ENCODE measurements at regions not wholly inside any gene's neighbourhood (a gene's known extent, or its start where the extent isn't known, plus 50 kb on each side); places are given as distances from the start of the nearest gene placed in this dataset.

DNA sequence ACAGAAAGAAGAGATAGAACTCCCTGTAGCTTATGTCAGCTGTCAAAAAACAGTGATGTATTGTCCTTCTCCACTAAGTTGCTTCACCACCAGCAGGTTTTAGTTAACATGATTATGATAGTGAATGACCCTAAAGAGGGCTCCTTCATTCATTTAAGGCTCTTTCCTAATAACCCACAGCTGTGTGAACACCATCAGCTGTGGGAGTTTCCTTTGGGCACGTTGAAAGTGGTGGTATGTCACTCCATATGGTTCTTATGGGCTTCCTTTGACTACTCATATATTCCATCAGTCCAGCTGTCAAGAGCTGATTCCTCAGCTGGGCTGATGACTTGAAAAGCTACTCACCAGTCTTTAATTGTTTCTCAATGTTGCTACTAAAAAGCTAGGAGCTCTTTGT is 210.3 kb downstream of the UBE2E3 start:
- DNase-seq: no peak

- DNase-seq: no peak
These were observed 213.1 kb downstream of the UBE2E3 start for GRCh38 chr2:181193550-181193949.

DNA sequence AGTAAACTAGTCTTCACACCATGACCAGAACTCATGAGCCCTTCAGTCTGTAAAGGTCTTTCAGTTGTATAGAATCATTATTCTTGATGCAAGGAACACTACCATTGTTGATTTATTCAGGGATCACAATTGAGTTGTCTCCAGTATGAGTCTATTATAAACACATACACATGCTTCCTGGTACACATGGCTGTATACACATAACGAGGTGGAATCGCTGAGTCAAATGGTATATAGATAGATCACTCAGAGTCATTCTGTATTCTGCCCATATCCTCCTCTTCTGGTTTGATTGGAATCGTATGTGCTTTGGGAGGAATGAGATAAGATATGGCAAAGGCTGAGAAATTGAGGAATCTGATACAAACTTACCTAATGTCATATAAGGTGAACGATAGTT is 216.0 kb downstream of the UBE2E3 start:
- no peak for DNase-seq

DNA sequence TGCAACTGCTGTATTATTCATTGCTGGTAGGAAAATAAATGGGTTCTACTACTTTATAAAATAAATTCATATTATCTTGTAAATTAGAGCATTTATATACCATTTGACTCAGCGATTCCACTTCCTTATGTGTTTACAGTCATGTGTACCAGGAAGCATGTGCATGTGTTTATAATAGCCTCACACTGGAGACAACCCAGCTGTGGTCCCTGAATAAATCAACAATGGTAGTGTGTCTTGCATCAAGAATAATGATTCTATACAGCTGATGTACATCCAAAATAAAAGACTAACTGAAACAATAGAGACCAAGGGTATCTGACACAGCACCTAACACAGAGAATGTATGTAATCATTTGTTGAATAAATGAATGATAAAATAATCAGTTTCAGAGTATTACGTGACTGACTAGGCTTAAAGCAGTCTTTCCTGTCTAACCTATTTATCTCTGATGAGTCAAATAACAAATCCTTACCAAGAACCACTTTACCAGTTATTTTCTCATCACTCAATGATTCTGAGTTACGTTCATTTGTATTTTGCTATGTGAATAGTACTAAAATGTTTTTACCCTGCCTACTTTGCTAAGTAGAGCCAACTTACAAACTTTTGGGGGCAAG is 216.8 kb downstream of the UBE2E3 start:
- DNase-seq: no peak

DNA sequence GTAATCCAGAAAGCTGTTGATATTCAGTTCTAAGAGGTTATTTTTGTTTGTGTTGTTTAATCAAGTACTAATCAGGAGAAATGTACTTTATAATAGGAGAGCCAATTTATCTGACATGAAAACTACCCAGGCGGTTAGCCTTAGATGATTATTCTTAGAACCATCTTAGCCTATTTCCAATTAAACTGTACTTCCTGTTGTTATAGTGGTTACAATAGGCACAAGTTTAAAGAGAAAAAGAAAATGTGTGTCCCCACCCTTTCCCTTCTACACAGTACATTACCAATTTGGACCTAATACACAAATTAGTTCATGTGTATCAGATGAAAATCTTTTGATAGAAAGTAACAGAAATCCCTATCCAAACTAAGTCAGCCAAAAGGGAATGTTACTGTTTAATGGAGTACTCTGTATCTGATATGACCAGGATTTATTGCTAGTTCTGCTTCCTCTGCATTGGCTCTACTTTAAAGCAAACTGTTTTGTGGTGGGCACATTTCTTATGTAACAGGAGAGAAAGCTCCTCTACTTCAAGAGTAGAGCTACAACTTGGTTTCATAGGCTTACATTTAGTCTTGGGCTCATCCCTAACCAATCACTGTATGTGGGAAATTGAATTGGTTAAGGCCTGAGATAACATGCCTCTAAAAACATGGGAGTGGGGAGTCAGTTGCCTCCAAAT is 217.9 kb downstream of the UBE2E3 start:
- no peak for DNase-seq

DNA sequence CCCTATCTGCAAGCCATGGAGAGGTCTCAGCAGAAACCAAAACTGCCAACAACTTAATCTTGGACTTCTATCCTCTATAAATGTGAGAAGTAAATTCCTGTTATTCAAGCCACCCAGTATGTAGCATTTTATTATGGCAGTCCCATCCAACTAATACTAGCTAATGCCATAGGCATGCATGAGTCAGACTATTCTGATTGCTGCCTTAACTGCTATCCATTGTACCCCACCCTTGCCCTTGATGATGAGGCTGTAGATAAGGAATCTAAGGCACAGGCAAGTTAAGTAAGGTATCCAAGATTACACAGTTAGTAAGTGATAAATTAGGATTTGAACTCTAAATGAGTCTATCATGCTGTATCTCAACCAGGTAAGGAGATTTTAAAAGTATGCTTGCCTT is 223.0 kb downstream of the UBE2E3 start:
- no peak for DNase-seq

GRCh38 chr2:181203916-181204315 is 223.5 kb downstream of the UBE2E3 start:
- no peak for DNase-seq

DNA sequence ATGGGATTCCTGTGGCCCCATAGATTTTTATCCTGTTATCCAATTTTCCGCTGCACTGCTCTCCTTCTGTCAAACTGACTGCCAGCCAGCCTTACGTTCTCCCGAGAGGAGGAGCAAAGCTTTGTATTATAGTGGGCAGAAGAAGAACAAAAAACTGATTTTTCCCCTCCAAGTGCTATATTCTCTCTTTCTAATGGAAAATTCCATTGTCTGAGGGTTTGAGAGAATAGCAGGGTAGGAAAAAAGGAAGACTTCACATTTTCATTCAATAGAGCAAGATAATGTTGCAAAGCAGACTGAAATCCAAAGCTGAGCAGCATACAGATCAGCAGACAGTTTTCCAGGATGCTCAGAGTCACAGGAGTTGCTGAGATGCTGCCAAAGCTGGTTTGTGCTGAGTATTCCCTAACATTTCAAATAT is 238.0 kb downstream of the UBE2E3 start:
- DNase-seq: no peak

DNA sequence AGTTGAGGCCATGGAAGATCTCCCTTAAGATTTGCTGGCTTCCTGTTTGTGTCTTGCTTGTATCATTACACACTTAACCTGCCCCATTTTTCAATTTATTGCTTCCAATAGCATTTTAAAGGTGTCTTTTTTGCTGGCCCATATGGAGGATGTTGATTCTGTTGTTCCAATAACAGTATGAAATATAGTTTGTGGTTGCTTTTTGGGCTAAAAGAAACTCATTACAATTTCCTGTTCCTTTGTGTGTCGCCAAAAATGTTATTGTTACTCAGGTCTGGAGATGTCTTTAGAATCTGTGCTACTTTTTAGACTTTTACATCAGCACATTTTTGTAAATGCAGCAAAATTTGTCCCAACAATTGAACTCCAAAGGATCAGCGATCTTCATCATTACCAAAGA is 234.0 kb upstream of the ITGA4 start:
- no peak for DNase-seq

GRCh38 chr2:181224866-181225265 is 232.3 kb upstream of the ITGA4 start:
- DNase-seq: no peak

DNA sequence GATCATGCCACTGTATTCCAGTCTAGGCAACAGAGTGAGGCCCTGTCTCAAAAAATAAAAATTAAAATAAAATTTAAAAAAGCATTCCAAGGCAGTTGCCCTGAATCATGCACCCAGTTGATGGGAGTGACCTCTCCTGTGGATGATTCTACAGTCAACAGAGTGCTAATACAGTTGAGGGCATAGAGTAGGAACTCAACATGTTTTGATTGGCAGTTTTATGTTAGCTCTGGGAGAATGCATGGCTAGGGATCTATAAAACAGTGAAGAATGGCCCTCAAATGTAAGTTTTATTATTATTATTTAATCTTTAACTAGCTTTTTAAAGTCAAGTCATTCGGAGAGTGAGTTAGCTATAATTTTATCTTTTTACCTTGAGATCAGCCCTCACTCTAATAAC is 228.5 kb upstream of the ITGA4 start:
- DNase-seq: no peak

- no peak for DNase-seq
These were observed 226.0 kb upstream of the ITGA4 start for GRCh38 chr2:181231151-181231550.

- no peak for DNase-seq
These were observed 225.1 kb upstream of the ITGA4 start for GRCh38 chr2:181231886-181232621.

GRCh38 chr2:181234487-181234891 is 222.7 kb upstream of the ITGA4 start:
- DNase-seq: no peak

GRCh38 chr2:181235011-181235410 is 222.2 kb upstream of the ITGA4 start:
- no peak for DNase-seq

GRCh38 chr2:181235683-181236459 is 221.3 kb upstream of the ITGA4 start:
- no peak for DNase-seq

GRCh38 chr2:181239201-181239799 is 217.9 kb upstream of the ITGA4 start:
- DNase-seq: peak; percentile 5

- DNase-seq: no peak
These were observed 216.3 kb upstream of the ITGA4 start for GRCh38 chr2:181240844-181241243.

- DNase-seq: no peak
These were observed 215.8 kb upstream of the ITGA4 start for GRCh38 chr2:181241366-181241765.

DNA sequence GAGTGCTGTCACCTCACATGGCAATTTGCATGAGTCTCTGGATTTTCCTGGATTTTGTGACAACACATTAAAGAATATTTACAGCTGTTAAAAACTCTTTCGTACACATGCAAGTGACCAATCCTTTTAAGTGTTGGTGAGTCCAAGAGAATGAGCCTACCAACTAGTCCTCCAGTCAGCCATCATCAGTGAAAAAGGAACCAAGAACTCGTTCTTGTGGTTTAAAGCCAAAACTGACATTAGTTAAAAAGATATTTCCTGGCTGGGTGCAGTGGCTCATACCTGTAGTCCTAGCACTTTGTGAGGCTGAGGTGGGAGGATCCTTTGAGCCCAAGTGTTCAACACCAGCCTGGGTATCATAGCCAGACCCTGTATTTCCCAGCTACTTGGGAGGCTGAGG is 215.4 kb upstream of the ITGA4 start:
- DNase-seq: no peak

GRCh38 chr2:181242262-181242661 is 214.9 kb upstream of the ITGA4 start:
- no peak for DNase-seq

GRCh38 chr2:181243319-181243718 is 213.9 kb upstream of the ITGA4 start:
- no peak for DNase-seq

- no peak for DNase-seq
These were observed 206.5 kb upstream of the ITGA4 start for GRCh38 chr2:181250691-181251090.
